ENCODE measurements at regions not wholly inside any gene's neighbourhood (a gene's known extent, or its start where the extent isn't known, plus 50 kb on each side); places are given as distances from the start of the nearest gene placed in this dataset.

DNA sequence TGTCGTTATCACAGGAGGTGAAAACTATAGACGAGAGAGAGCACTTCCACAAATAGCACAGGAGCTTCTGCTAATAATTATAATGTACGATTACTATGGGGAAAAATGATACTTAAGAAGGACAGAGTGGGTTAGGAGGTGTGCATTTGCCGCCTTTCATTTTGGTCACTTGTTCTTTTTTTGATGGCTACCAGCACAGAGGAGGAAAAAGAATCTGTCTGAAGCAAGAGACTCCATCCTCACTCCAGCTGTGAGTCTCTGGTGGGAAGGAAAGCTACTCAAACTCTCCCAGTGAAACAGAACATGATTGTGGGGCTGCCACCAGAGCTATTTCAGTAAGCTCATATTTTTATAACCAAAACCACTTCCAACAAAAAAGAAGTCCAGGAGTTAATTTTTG lies 270.4 kb upstream of the TMEM161B start (continued):
- TF ChIP-seq, protein P1, sequence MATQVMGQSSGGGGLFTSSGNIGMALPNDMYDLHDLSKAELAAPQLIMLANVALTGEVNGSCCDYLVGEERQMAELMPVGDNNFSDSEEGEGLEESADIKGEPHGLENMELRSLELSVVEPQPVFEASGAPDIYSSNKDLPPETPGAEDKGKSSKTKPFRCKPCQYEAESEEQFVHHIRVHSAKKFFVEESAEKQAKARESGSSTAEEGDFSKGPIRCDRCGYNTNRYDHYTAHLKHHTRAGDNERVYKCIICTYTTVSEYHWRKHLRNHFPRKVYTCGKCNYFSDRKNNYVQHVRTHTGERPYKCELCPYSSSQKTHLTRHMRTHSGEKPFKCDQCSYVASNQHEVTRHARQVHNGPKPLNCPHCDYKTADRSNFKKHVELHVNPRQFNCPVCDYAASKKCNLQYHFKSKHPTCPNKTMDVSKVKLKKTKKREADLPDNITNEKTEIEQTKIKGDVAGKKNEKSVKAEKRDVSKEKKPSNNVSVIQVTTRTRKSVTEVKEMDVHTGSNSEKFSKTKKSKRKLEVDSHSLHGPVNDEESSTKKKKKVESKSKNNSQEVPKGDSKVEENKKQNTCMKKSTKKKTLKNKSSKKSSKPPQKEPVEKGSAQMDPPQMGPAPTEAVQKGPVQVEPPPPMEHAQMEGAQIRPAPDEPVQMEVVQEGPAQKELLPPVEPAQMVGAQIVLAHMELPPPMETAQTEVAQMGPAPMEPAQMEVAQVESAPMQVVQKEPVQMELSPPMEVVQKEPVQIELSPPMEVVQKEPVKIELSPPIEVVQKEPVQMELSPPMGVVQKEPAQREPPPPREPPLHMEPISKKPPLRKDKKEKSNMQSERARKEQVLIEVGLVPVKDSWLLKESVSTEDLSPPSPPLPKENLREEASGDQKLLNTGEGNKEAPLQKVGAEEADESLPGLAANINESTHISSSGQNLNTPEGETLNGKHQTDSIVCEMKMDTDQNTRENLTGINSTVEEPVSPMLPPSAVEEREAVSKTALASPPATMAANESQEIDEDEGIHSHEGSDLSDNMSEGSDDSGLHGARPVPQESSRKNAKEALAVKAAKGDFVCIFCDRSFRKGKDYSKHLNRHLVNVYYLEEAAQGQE (IDR thresholded peaks at IDR 0.05; ENCODE audit: low read depth): no peak
- no peak for TF ChIP-seq ZNF274 (IDR thresholded peaks at IDR 0.05; ENCODE audit: low read depth, low read length)
- no peak for TF ChIP-seq FOSL1 (IDR thresholded peaks at IDR 0.05; ENCODE audit: low read depth)
- no peak for TF ChIP-seq ZFX (IDR thresholded peaks at IDR 0.05)
- TF ChIP-seq SIN3A (IDR thresholded peaks at IDR 0.05; ENCODE audit: low read depth): no peak
- TF ChIP-seq, protein P2, sequence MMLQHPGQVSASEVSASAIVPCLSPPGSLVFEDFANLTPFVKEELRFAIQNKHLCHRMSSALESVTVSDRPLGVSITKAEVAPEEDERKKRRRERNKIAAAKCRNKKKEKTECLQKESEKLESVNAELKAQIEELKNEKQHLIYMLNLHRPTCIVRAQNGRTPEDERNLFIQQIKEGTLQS (IDR thresholded peaks at IDR 0.05): no peak

DNA sequence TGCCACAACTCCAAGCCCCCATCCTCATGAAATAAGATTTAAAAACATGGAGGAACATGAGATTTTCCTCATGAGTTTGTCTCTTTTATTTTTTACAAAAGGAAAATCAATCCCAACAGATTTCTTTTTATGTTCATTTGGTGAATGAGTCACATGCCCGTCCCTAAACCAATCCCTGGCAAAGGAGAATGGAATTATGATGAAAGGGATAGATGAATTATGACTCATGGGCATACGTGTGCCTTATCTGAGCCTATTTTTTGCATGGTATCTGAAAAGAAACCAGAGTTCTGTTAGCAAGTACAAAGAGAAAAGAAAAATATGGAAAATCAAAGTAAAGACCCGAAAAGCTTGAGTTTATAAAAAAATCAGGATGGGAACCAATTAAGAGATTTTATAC lies 267.5 kb upstream of the TMEM161B start:
- H3K9me2 ChIP-seq (ENCODE audit: insufficient read depth): no peaks in the 10 kb centered on the region
- no peaks in the 10 kb centered on the region for H3K9me3 ChIP-seq (ENCODE audit: control insufficient read depth in 1 of 2, insufficient read depth in 1 of 2, low read depth in 1 of 2, low read length in 2 of 2)
- intact Hi-C loops (cut with micrococcal nuclease): no loop called here
- no peak for ATAC-seq
- TF ChIP-seq CBX3 (IDR thresholded peaks at IDR 0.05; ENCODE audit: low read depth) (no peak), YY1 (IDR thresholded peaks at IDR 0.05; ENCODE audit: extremely low read depth, insufficient replicate concordance, low read depth, low read length) (no peak), POLR2A (IDR thresholded peaks at IDR 0.05; ENCODE audit: borderline replicate concordance, extremely low read depth, insufficient read depth, insufficient read length) (no peak), CEBPB (IDR thresholded peaks at IDR 0.05; ENCODE audit: low read depth) (no peak), POLR2AphosphoS5 (IDR thresholded peaks at IDR 0.05; ENCODE audit: low read depth, low read length) (no peak), ZFX (IDR thresholded peaks at IDR 0.05) (no peak), EGR1 (IDR thresholded peaks at IDR 0.05; ENCODE audit: low read depth) (no peak), EZH2phosphoT487 (IDR thresholded peaks at IDR 0.05; ENCODE audit: borderline replicate concordance) (no peak), ZNF274 (IDR thresholded peaks at IDR 0.05; ENCODE audit: low read depth, low read length) (no peak), ELF1 (IDR thresholded peaks at IDR 0.05; ENCODE audit: borderline replicate concordance, low read depth) (no peak), RAD21 (IDR thresholded peaks at IDR 0.05; ENCODE audit: low read depth) (no peak), SRF (IDR thresholded peaks at IDR 0.05; ENCODE audit: low read depth) (no peak), FOSL1 (IDR thresholded peaks at IDR 0.05; ENCODE audit: low read depth) (no peak)
- TF ChIP-seq, protein P3, sequence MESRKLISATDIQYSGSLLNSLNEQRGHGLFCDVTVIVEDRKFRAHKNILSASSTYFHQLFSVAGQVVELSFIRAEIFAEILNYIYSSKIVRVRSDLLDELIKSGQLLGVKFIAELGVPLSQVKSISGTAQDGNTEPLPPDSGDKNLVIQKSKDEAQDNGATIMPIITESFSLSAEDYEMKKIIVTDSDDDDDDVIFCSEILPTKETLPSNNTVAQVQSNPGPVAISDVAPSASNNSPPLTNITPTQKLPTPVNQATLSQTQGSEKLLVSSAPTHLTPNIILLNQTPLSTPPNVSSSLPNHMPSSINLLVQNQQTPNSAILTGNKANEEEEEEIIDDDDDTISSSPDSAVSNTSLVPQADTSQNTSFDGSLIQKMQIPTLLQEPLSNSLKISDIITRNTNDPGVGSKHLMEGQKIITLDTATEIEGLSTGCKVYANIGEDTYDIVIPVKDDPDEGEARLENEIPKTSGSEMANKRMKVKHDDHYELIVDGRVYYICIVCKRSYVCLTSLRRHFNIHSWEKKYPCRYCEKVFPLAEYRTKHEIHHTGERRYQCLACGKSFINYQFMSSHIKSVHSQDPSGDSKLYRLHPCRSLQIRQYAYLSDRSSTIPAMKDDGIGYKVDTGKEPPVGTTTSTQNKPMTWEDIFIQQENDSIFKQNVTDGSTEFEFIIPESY (IDR thresholded peaks at IDR 0.05; ENCODE audit: extremely low read depth, insufficient replicate concordance, low read length): no peak
- no peaks in the 10 kb centered on the region for H3K27me3 ChIP-seq (ENCODE audit: insufficient read depth, low read length)
- peaks cover 0 to 8% of the 10 kb centered on the region in 2 experiments; a peak in 1 of 4 replicates for H3K4me1 ChIP-seq (ENCODE audit: control insufficient read depth in 1 of 2, insufficient read depth in 2 of 2, low read length in 2 of 2)
- peak overlapping the region; percentile 22; the same call in 1 of the 2 replicates for H3K4me2 ChIP-seq (ENCODE audit: low read length)
- no peak overlapping the region for H3K27ac ChIP-seq (ENCODE audit: low read depth, low read length)
- no TSS peak for BruUV-seq (replicated peaks)
- CTCF ChIA-PET: no interaction called here
- H2AFZ ChIP-seq (ENCODE audit: low read depth, low read length, poor library complexity, severe bottlenecking): no peak overlapping the region
- no peaks in the 10 kb centered on the region for H4K20me1 ChIP-seq (ENCODE audit: insufficient read depth)
- H3K9ac ChIP-seq (ENCODE audit: low read length): no peak overlapping the region
- RAD21 ChIA-PET (ENCODE audit: low non-redundant PET in 1 of 2, low total read pairs in 2 of 2, uncharacterized antibody in 2 of 2, unreplicated experiment in 2 of 2): no interaction called here
- no peaks in the 10 kb centered on the region for H3K79me2 ChIP-seq (ENCODE audit: insufficient read depth, low read length)
- no peaks in the 10 kb centered on the region for H3K36me3 ChIP-seq (ENCODE audit: control insufficient read depth in 1 of 2, insufficient read depth in 2 of 2, low read length in 2 of 2)
- POLR2A ChIA-PET: no interaction called here
- DNase-seq (ENCODE audit: low read depth, low spot score): no peak
- H3K4me3 ChIP-seq (replicated peaks in 1 of 2; ENCODE audit: low read depth in 1 of 2, low read length in 2 of 2): no peak overlapping the region
